ENCODE measurements at regions not wholly inside any gene's neighbourhood (a gene's known extent, or its start where the extent isn't known, plus 50 kb on each side); places are given as distances from the start of the nearest gene placed in this dataset.
A peak's percentile ranks its signal among the peaks of the same experiment; 100 is the strongest.

- no peak overlapping the region for H4K8ac ChIP-seq (ENCODE audit: low read depth, low read length)
- no peak for DNase-seq
- H3K4me3 ChIP-seq (ENCODE audit: low read length), result no peak overlapping the region
- H2AK5ac ChIP-seq (ENCODE audit: low read length), result no peak overlapping the region
- H3K9ac ChIP-seq (ENCODE audit: low read length), result no peak overlapping the region
- no peaks in the 10 kb centered on the region for H3K4me1 ChIP-seq (ENCODE audit: control insufficient read depth, low read depth, low read length)
- H2BK120ac ChIP-seq (ENCODE audit: low read depth, low read length), result no peak overlapping the region
- no peak overlapping the region for H4K5ac ChIP-seq (ENCODE audit: low read length)
- no peak overlapping the region for H3K4me2 ChIP-seq (ENCODE audit: low read length)
- WGBS (ENCODE audit: extremely low coverage, insufficient coverage, low lambda C conversion rate), result no CpG with 5 or more reads among the region's 2 CpGs
- H2BK5ac ChIP-seq (ENCODE audit: low read length), result no peak overlapping the region
- H3K36me3 ChIP-seq (ENCODE audit: control insufficient read depth, insufficient read depth, low read length), result no peaks in the 10 kb centered on the region
- no peak overlapping the region for H3K27ac ChIP-seq (ENCODE audit: low read depth, low read length)
- no peak overlapping the region for H3K23ac ChIP-seq (ENCODE audit: low read length)
- no peaks in the 10 kb centered on the region for H3K79me1 ChIP-seq (ENCODE audit: low read length)
- no peak overlapping the region for H3K18ac ChIP-seq (ENCODE audit: low read length)
- no peak overlapping the region for H3K4ac ChIP-seq (ENCODE audit: low read depth, low read length)
- no peaks in the 10 kb centered on the region for H3K27me3 ChIP-seq (ENCODE audit: insufficient read depth, low read length, poor library complexity)
- H2BK15ac ChIP-seq (replicated peaks; ENCODE audit: low read depth), result no peak overlapping the region
- H3K79me2 ChIP-seq (ENCODE audit: control insufficient read depth, insufficient read depth, low read length), result no peaks in the 10 kb centered on the region
- H3K56ac ChIP-seq (ENCODE audit: low read length), result no peak overlapping the region
Measured at GRCh38 chr12:38448991-38449390, 132.4 kb downstream of the ALG10B start.

- peak; percentile 6 for DNase-seq
- Histone ChIP-seq H2BK15ac (replicated peaks; ENCODE audit: low read depth) (no peak overlapping the region), H3K4me2 (ENCODE audit: low read length) (no peak overlapping the region), H2AK5ac (ENCODE audit: low read length) (no peak overlapping the region), H4K5ac (ENCODE audit: low read length) (no peak overlapping the region), H2BK120ac (ENCODE audit: low read depth, low read length) (no peak overlapping the region), H3K79me1 (ENCODE audit: low read length) (no peaks in the 10 kb centered on the region), H3K56ac (ENCODE audit: low read length) (no peak overlapping the region), H3K4ac (ENCODE audit: low read depth, low read length) (no peak overlapping the region), H3K36me3 (ENCODE audit: control insufficient read depth, insufficient read depth, low read length) (no peaks in the 10 kb centered on the region), H3K9ac (ENCODE audit: low read length) (no peak overlapping the region), H3K27me3 (ENCODE audit: insufficient read depth, low read length, poor library complexity) (no peaks in the 10 kb centered on the region), H3K23ac (ENCODE audit: low read length) (no peak overlapping the region), H3K27ac (ENCODE audit: low read depth, low read length) (no peak overlapping the region), H3K18ac (ENCODE audit: low read length) (no peak overlapping the region), H2BK5ac (ENCODE audit: low read length) (no peak overlapping the region), H4K8ac (ENCODE audit: low read depth, low read length) (no peak overlapping the region), H3K4me1 (ENCODE audit: control insufficient read depth, low read depth, low read length) (no peaks in the 10 kb centered on the region), H3K79me2 (ENCODE audit: control insufficient read depth, insufficient read depth, low read length) (no peaks in the 10 kb centered on the region), H3K4me3 (ENCODE audit: low read length) (no peak overlapping the region)
- no CpG with 5 or more reads among the region's 2 CpGs for WGBS (ENCODE audit: extremely low coverage, insufficient coverage, low lambda C conversion rate)
Measured at GRCh38 chr12:38456537-38457120, 140.1 kb downstream of the ALG10B start.

- Histone ChIP-seq H2BK15ac (replicated peaks; ENCODE audit: low read depth) (no peak overlapping the region), H3K79me1 (ENCODE audit: low read length) (no peaks in the 10 kb centered on the region), H3K4me3 (ENCODE audit: low read length) (no peak overlapping the region), H3K4ac (ENCODE audit: low read depth, low read length) (no peak overlapping the region), H4K5ac (ENCODE audit: low read length) (no peak overlapping the region), H3K4me1 (ENCODE audit: control insufficient read depth, low read depth, low read length) (no peaks in the 10 kb centered on the region), H2BK120ac (ENCODE audit: low read depth, low read length) (no peak overlapping the region), H3K56ac (ENCODE audit: low read length) (no peak overlapping the region), H3K4me2 (ENCODE audit: low read length) (no peak overlapping the region), H3K79me2 (ENCODE audit: control insufficient read depth, insufficient read depth, low read length) (no peaks in the 10 kb centered on the region), H3K27ac (ENCODE audit: low read depth, low read length) (no peak overlapping the region), H3K23ac (ENCODE audit: low read length) (no peak overlapping the region), H3K27me3 (ENCODE audit: insufficient read depth, low read length, poor library complexity) (no peaks in the 10 kb centered on the region), H3K18ac (ENCODE audit: low read length) (no peak overlapping the region), H3K9ac (ENCODE audit: low read length) (no peak overlapping the region), H3K36me3 (ENCODE audit: control insufficient read depth, insufficient read depth, low read length) (no peaks in the 10 kb centered on the region), H2BK5ac (ENCODE audit: low read length) (no peak overlapping the region), H2AK5ac (ENCODE audit: low read length) (no peak overlapping the region), H4K8ac (ENCODE audit: low read depth, low read length) (no peak overlapping the region)
- DNase-seq, result no peak
- no CpG with 5 or more reads among the region's 5 CpGs for WGBS (ENCODE audit: extremely low coverage, insufficient coverage, low lambda C conversion rate)
Measured at GRCh38 chr12:38465020-38465419, 148.4 kb downstream of the ALG10B start.

- no peak overlapping the region for H3K9ac ChIP-seq (ENCODE audit: low read length)
- H2BK15ac ChIP-seq (replicated peaks; ENCODE audit: low read depth), result no peak overlapping the region
- no CpG with 5 or more reads among the region's 7 CpGs for WGBS (ENCODE audit: extremely low coverage, insufficient coverage, low lambda C conversion rate)
- no peaks in the 10 kb centered on the region for H3K79me1 ChIP-seq (ENCODE audit: low read length)
- H3K27ac ChIP-seq (ENCODE audit: low read depth, low read length), result no peak overlapping the region
- no peak overlapping the region for H3K4ac ChIP-seq (ENCODE audit: low read depth, low read length)
- H3K4me3 ChIP-seq (ENCODE audit: low read length), result no peak overlapping the region
- H4K5ac ChIP-seq (ENCODE audit: low read length), result no peak overlapping the region
- no peak overlapping the region for H3K18ac ChIP-seq (ENCODE audit: low read length)
- H3K56ac ChIP-seq (ENCODE audit: low read length), result no peak overlapping the region
- no peak overlapping the region for H4K8ac ChIP-seq (ENCODE audit: low read depth, low read length)
- no peaks in the 10 kb centered on the region for H3K36me3 ChIP-seq (ENCODE audit: control insufficient read depth, insufficient read depth, low read length)
- H3K23ac ChIP-seq (ENCODE audit: low read length), result no peak overlapping the region
- no peak overlapping the region for H2BK5ac ChIP-seq (ENCODE audit: low read length)
- H3K27me3 ChIP-seq (ENCODE audit: insufficient read depth, low read length, poor library complexity), result no peaks in the 10 kb centered on the region
- no peak overlapping the region for H2BK120ac ChIP-seq (ENCODE audit: low read depth, low read length)
- no peak for DNase-seq
- no peaks in the 10 kb centered on the region for H3K79me2 ChIP-seq (ENCODE audit: control insufficient read depth, insufficient read depth, low read length)
- no peak overlapping the region for H3K4me2 ChIP-seq (ENCODE audit: low read length)
- no peaks in the 10 kb centered on the region for H3K4me1 ChIP-seq (ENCODE audit: control insufficient read depth, low read depth, low read length)
- H2AK5ac ChIP-seq (ENCODE audit: low read length), result no peak overlapping the region
Measured at GRCh38 chr12:38469715-38470114, 153.1 kb downstream of the ALG10B start.

GRCh38 chr12:38477340-38478090, 160.9 kb downstream of the ALG10B start:
- Histone ChIP-seq H4K8ac (ENCODE audit: low read depth, low read length) (no peak overlapping the region), H2BK5ac (ENCODE audit: low read length) (no peak overlapping the region), H2AK5ac (ENCODE audit: low read length) (no peak overlapping the region), H3K23ac (ENCODE audit: low read length) (no peak overlapping the region), H2BK120ac (ENCODE audit: low read depth, low read length) (no peak overlapping the region), H3K18ac (ENCODE audit: low read length) (no peak overlapping the region), H3K27me3 (ENCODE audit: insufficient read depth, low read length, poor library complexity) (no peaks in the 10 kb centered on the region), H3K4me3 (ENCODE audit: low read length) (no peak overlapping the region), H4K5ac (ENCODE audit: low read length) (no peak overlapping the region), H2BK15ac (replicated peaks; ENCODE audit: low read depth) (no peak overlapping the region), H3K9ac (ENCODE audit: low read length) (no peak overlapping the region), H3K79me1 (ENCODE audit: low read length) (no peaks in the 10 kb centered on the region), H3K27ac (ENCODE audit: low read depth, low read length) (no peak overlapping the region), H3K79me2 (ENCODE audit: control insufficient read depth, insufficient read depth, low read length) (no peaks in the 10 kb centered on the region), H3K36me3 (ENCODE audit: control insufficient read depth, insufficient read depth, low read length) (no peaks in the 10 kb centered on the region), H3K4me2 (ENCODE audit: low read length) (no peak overlapping the region), H3K4ac (ENCODE audit: low read depth, low read length) (no peak overlapping the region), H3K56ac (ENCODE audit: low read length) (no peak overlapping the region), H3K4me1 (ENCODE audit: control insufficient read depth, low read depth, low read length) (peaks cover 2% of the 10 kb centered on the region)
- peak; percentile 94 for DNase-seq

- H3K27ac ChIP-seq (ENCODE audit: low read depth, low read length), result no peak overlapping the region
- H3K36me3 ChIP-seq (ENCODE audit: control insufficient read depth, insufficient read depth, low read length), result no peaks in the 10 kb centered on the region
- H3K4me3 ChIP-seq (ENCODE audit: low read length), result no peak overlapping the region
- no peak overlapping the region for H2BK5ac ChIP-seq (ENCODE audit: low read length)
- no peak overlapping the region for H4K5ac ChIP-seq (ENCODE audit: low read length)
- H3K9ac ChIP-seq (ENCODE audit: low read length), result no peak overlapping the region
- H3K79me2 ChIP-seq (ENCODE audit: control insufficient read depth, insufficient read depth, low read length), result no peaks in the 10 kb centered on the region
- no peak overlapping the region for H3K4me2 ChIP-seq (ENCODE audit: low read length)
- no peak overlapping the region for H2BK15ac ChIP-seq (replicated peaks; ENCODE audit: low read depth)
- no peak for DNase-seq
- no peak overlapping the region for H2AK5ac ChIP-seq (ENCODE audit: low read length)
- H3K23ac ChIP-seq (ENCODE audit: low read length), result no peak overlapping the region
- H2BK120ac ChIP-seq (ENCODE audit: low read depth, low read length), result no peak overlapping the region
- H3K18ac ChIP-seq (ENCODE audit: low read length), result no peak overlapping the region
- H3K56ac ChIP-seq (ENCODE audit: low read length), result no peak overlapping the region
- no peak overlapping the region for H4K8ac ChIP-seq (ENCODE audit: low read depth, low read length)
- H3K27me3 ChIP-seq (ENCODE audit: insufficient read depth, low read length, poor library complexity), result no peaks in the 10 kb centered on the region
- H3K79me1 ChIP-seq (ENCODE audit: low read length), result no peaks in the 10 kb centered on the region
- H3K4ac ChIP-seq (ENCODE audit: low read depth, low read length), result no peak overlapping the region
- H3K4me1 ChIP-seq (ENCODE audit: control insufficient read depth, low read depth, low read length), result peaks cover 2% of the 10 kb centered on the region
Measured at GRCh38 chr12:38480594-38480993, 164.0 kb downstream of the ALG10B start.
